ENCODE measurements at regions not wholly inside any gene's neighbourhood (a gene's known extent, or its start where the extent isn't known, plus 50 kb on each side); places are given as distances from the start of the nearest gene placed in this dataset.

- H2AFZ ChIP-seq (ENCODE audit: low read length), result peak overlapping the region; percentile 31
- DNase-seq (ENCODE audit: low read depth in 1 of 2, low spot score in 2 of 2) (peak; percentile 31 to 79), FAIRE-seq (no peak)
- no peak overlapping the region for H2BK20ac ChIP-seq (ENCODE audit: low read length)
- H3K4me3 ChIP-seq (ENCODE audit: extremely low read depth in 1 of 4, insufficient read depth in 2 of 4, low read depth in 3 of 4, low read length in 4 of 4), result no peak overlapping the region
- no peak overlapping the region for H2AK5ac ChIP-seq (ENCODE audit: low read depth, low read length)
- H3K9ac ChIP-seq (replicated peaks in 1 of 4; ENCODE audit: extremely low read depth in 1 of 4, low read depth in 3 of 4, low read length in 3 of 4), result no peak overlapping the region
- H3K4me2 ChIP-seq (ENCODE audit: insufficient read depth in 1 of 2, low read depth in 2 of 2, low read length in 2 of 2), result no peak overlapping the region; a peak in 1 of 4 replicates
- H3K9me3 ChIP-seq (ENCODE audit: insufficient read depth in 2 of 2, low read depth in 1 of 2, low read length in 1 of 2), result no peaks in the 10 kb centered on the region
- no peaks in the 10 kb centered on the region for H4K20me1 ChIP-seq (replicated peaks in 1 of 2; ENCODE audit: control insufficient read depth in 1 of 2, insufficient read depth in 2 of 2, low read length in 2 of 2)
- no peaks in the 10 kb centered on the region for H3K23me2 ChIP-seq (ENCODE audit: low read depth, low read length)
- no peaks in the 10 kb centered on the region for H3K79me1 ChIP-seq (ENCODE audit: low read depth, low read length)
- no peak overlapping the region for H4K5ac ChIP-seq (ENCODE audit: insufficient read length, low read depth, low read length)
- H2BK5ac ChIP-seq (ENCODE audit: low read depth, low read length), result no peak overlapping the region
- no peak overlapping the region for H3K14ac ChIP-seq (ENCODE audit: insufficient read length)
- H2BK15ac ChIP-seq (ENCODE audit: low read length), result no peak overlapping the region
- H3K23ac ChIP-seq (ENCODE audit: insufficient read length), result no peak overlapping the region
- 62% methylated on average over 15 of the region's 15 CpGs; no CpG with 5 or more reads in 1 of the 2 experiments for WGBS, 2 experiments (ENCODE audit: extremely low coverage in 1 of 2, insufficient coverage in 1 of 2, insufficient read length in 1 of 2, insufficient replicate concordance in 2 of 2, low coverage in 1 of 2, low lambda C conversion rate in 2 of 2, missing lambda C conversion rate in 1 of 2)
- 0 out of 2 replicates have a peak overlapping the region, but pooled peaks have one; percentile 43 for H2BK12ac ChIP-seq (ENCODE audit: low read depth, low read length)
- no peaks in the 10 kb centered on the region for H3K36me3 ChIP-seq (ENCODE audit: control insufficient read depth in 2 of 4, insufficient read depth in 4 of 4, low read length in 3 of 4)
- POLR2A ChIA-PET (ENCODE audit: partially characterized antibody), result interaction anchor here (1.1 to 4.4 kb wide), 2 partner anchors 63 kb away, joined by 3 to 17 read pairs; partner anchors contain the start of gene RHOB
- H3K27ac ChIP-seq (ENCODE audit: low read depth, low read length), result no peak overlapping the region
- H3K4ac ChIP-seq (replicated peaks; ENCODE audit: insufficient read length, low read depth, low read length), result no peak overlapping the region
- no peaks in the 10 kb centered on the region for H3K27me3 ChIP-seq (replicated peaks in 1 of 4; ENCODE audit: control insufficient read depth in 3 of 4, extremely low read depth in 1 of 4, insufficient read depth in 3 of 4, low read length in 3 of 4)
- H3K4me1 ChIP-seq (replicated peaks in 1 of 4; ENCODE audit: control insufficient read depth in 3 of 4, insufficient read depth in 4 of 4, low read length in 3 of 4), result peaks cover 0 to 1% (median 0%) of the 10 kb centered on the region in 4 experiments; a peak in 1 of 7 replicates
- H3K56ac ChIP-seq (replicated peaks; ENCODE audit: insufficient read length, low read depth, low read length), result no peak overlapping the region
- no peak overlapping the region for H2BK120ac ChIP-seq (replicated peaks; ENCODE audit: low read depth, low read length)
- no peaks in the 10 kb centered on the region for H3K79me2 ChIP-seq (ENCODE audit: control insufficient read depth in 1 of 2, insufficient read depth in 2 of 2, low read length in 2 of 2)
- H4K91ac ChIP-seq (replicated peaks; ENCODE audit: insufficient read length, low read length), result no peak overlapping the region
- CTCF ChIA-PET (ENCODE audit: partially characterized antibody), result interaction anchor here (0.8 to 2.5 kb wide), 15 partner anchors 10 to 141 kb away, joined by 3 to 6 read pairs (median 4); partner anchors contain the start of genes HS1BP3 and RHOB
- peak overlapping the region; percentile 12; the same call in 1 of the 2 replicates for H4K8ac ChIP-seq (ENCODE audit: extremely low read depth, insufficient read depth, low read length)
- no peak overlapping the region for H3K18ac ChIP-seq (ENCODE audit: extremely low read depth, low read length)
Measured at GRCh38 chr2:20509770-20510490, 63.1 kb downstream of the RHOB start.
